Fibroblast of the conjunctiva (primary cell): ENCODE measurements at regions not wholly inside any gene's neighbourhood (a gene's known extent, or its start where the extent isn't known, plus 50 kb on each side); places are given as distances from the start of the nearest gene placed in this dataset.
"Not testable (repeated sequence)": the region's sequence is repeated elsewhere in the genome, so short reads cannot be mapped to it uniquely, and the experiment has no call there.

ENCODE experiments used
- DNase-seq: peaks from one replicate; pipeline ENCODE4 v3.0.0-alpha.2; 2010; ENCODE audit warnings: low read depth

- DNase-seq, result no peak
These were observed 206.4 kb downstream of the C9orf50 start for GRCh38 chr9:129414377-129414992.

DNA sequence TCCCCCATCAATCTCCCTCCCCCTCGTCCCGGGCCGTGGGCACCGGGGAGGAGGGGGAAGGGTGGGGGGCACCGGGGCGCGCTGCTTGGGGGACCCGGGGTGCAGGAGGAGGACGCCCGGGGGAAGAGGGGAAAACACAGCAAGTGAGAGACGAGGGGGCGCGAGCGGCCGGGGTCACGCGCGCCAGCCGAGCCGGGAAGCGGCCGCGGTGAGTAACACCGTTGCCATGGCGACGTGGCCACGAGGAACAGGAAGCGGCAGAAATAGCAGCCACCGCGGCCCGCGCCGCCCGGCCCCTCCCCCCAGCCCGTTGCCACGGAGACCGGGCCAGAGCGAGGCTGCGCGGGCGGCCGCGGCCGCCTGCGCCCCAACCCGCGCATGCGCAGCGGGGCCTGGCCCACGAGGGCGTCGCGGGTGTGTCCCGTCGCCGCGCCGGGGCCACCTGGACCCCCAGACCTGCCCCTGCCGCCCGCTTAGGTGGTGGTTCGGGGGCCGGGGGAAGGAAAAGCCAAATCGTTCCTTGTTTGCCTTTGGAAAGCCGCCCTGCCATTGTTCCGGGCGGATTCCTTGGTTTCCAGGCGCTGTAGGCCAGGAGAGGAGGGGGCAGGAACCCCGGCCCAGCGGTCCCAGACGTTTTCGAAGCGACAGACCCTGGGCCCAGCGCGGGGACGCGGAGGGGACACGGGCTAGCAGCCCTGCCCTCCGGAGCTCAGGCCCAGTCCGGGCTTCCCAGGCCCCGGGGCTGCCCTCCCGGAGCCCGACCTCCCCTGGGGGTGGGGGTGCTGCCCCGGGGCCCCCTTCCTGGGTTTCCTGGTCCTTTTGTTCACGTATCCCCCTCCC, 207.1 kb downstream of the C9orf50 start:
- DNase-seq, result peak; percentile 95

GRCh38 chr9:129412814-129413536, 207.9 kb downstream of the C9orf50 start:
- DNase-seq, result peak; percentile 38

GRCh38 chr9:129412176-129412813, 208.6 kb downstream of the C9orf50 start:
- not testable (repeated sequence) for DNase-seq

GRCh38 chr9:129411501-129412175, 209.3 kb downstream of the C9orf50 start:
- DNase-seq, result no peak

- no peak for DNase-seq
These were observed 210.7 kb downstream of the C9orf50 start for GRCh38 chr9:129410226-129410625.

- no peak for DNase-seq
These were observed 212.2 kb downstream of the C9orf50 start for GRCh38 chr9:129408535-129409215.

- DNase-seq, result no peak
These were observed 212.9 kb downstream of the C9orf50 start for GRCh38 chr9:129407905-129408452.

DNA sequence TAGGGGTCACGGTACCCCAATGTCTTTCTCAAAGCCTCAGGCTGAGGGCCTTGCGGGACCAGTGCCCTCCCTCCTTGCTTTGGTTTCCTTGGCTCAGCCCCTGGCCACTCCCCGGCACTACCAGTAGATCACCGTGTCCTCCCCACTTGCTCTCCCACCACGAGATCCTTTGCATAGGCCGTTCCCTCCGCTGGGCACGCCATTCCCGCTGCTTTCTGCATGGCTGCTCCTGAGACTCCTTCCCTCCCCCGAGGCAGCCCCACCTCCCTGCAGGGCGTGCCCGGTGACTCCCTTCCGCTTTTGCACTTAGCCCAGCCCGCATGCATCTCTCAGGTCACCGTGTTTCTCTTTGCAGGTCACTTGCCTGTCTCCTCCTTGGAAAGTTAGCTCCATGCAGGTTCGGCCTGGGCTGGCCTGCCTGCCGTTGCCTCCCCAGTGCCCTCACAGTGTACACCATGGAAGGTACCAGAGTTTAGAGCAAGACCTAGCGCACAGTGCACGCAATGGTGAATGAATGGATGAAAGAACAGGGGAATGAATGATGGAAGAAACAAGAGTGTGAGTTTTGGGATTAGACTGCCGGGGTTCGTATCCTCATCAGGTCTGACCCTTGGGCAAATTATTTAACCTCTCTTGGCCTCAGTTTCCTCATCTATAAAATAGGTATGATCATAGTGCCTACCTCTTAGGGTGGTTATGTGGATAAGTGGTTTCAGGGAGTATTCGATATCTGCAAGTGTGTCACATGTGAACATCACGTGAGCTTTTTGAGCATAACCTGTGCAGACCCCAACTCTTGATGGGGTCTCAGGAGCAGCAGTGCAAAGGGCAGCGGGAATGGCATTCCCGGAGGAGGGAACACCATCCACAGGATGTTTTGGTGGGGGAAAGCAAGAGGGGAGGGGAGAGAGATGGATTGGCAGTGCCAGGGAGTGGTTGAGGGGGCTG, 214.3 kb downstream of the C9orf50 start:
- DNase-seq, result no peak

DNA sequence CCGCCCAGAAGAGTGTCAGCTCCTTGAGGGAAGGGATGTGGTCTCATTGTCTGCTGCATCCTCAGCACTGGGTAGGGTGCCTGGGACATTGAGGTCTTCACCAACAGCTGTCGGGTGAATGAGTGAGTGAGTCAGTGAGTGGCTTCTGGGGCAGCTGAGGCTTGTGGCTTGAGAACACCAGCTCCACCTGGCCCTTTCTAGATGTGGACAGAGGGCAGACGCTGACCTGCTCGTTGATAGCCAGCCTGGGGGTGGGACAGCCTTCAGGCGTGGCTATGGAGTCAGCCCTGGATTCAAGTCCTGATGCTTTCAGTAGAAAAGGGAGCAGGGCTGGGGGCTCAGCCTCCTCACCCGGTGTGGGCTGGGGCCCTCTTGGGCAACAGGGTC, 215.1 kb downstream of the C9orf50 start:
- DNase-seq, result no peak

- DNase-seq, result no peak
These were observed 215.6 kb downstream of the C9orf50 start for GRCh38 chr9:129405089-129405826.

DNA sequence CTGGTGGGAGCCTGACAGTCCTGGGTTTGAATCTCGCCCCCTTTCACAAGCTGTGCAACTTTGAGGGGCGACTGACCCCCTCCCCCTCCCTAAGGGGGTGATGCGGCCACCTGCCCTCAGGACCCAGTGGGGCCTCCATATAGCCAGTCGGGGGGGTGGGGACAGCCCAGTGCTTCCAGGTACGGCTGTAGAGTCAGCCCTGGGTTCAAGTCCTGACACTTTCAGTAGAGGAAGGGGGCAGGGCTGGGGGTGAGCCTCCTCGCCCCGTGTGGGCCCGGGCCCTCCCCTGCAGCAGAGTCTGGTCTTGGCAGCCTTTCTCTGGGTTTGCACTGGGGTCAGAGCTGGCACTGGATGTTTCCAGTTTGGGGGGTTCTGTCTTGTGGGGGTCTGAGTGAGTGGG, 216.3 kb downstream of the C9orf50 start:
- DNase-seq, result no peak

- no peak for DNase-seq
These were observed 216.9 kb downstream of the C9orf50 start for GRCh38 chr9:129403779-129404620.

GRCh38 chr9:129402931-129403778, 217.7 kb downstream of the C9orf50 start:
- DNase-seq, result no peak

- DNase-seq, result no peak
These were observed 218.5 kb downstream of the C9orf50 start for GRCh38 chr9:129402371-129402739.

GRCh38 chr9:129401623-129402370, 219.1 kb downstream of the C9orf50 start:
- DNase-seq, result peak; percentile 34
